Fibroblast of skin of back (primary cell): ENCODE measurements at regions not wholly inside any gene's neighbourhood (a gene's known extent, or its start where the extent isn't known, plus 50 kb on each side); places are given as distances from the start of the nearest gene placed in this dataset.
"Not testable (repeated sequence)": the region's sequence is repeated elsewhere in the genome, so short reads cannot be mapped to it uniquely, and the experiment has no call there.

ENCODE experiments used
- DNase-seq: peaks from one replicate; pipeline ENCODE4 v3.0.0-alpha.2; 2013

DNA sequence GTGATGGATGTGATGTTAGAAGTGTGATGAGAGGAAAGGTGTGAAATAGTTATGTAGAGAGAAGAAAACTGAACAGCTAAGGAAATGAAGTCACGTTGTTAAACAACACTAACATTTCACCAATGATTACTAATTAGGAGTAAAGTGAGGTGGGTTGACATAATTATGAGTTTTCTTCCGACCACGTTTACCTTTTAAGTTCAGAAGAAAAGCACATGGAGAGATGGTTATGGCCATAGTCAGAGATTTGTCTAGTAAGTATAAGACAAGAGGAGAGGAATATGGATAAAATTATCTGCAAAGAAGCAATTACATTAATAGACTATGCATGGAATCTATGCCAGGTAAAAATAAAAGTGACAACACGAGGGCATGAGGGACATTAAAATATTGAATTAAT is 551.3 kb upstream of the TECRL start:
- DNase-seq: no peak

DNA sequence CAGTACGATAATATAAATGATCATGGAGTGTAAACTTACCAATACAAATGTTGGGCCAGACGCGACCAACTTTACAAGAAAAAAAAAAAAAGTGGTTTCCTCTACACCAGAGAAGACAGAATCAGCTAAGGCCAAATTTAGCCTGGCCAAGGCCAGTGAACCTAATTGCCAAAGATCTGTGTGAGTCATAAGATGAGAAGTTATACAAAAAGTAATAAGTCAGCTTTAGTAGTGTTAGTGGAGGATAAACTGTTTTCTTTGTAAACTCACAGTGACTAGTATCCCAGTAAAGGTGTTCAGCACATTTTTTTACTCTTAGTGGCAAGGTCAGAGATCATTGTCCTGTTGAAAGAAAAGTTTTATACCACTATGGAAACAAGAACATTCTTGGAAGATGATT is 531.4 kb upstream of the TECRL start:
- DNase-seq: peak; percentile 39

DNA sequence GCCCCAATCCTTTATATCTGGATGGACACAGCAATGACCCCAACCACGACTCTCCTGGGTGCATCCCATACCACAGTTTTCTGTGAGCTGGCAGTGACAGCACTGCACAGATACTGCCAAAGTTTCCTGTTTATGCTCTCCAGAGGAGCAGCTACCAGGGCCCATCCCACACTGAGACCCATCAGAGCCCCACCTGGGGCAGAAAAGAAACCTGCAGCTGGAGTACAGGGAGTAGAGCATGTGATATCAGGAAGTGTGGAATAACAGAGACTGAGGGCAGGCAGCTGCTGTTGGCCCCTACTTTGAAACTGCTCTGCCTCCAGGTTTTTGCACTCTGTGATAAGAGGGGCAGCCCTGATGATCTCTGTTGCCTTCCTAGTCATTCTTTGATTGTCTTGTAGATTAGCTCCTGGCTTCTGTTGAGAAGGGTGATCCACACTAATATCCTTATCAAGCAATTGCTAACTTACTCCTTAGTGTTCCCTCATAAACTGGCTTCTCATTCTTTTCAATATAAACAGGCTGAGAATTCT is 526.3 kb upstream of the TECRL start:
- no peak for DNase-seq

DNA sequence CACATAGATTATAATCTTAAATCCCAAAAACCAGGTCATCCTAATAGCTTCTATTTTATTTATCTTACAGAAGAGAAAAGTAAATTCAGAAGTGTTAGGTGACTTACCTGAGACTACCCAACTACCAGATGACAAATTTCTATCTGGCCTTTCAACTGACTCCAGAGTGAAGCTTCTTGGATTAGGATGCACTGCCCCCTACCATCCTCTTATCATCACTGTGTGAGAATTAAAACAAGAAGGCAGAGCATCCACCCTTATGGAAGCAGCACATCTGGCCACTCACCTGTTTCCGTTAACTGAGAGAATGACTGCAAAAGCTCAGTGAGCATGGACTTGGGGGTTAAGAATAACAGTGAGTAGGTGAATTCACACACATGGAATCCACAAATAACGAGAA is 502.6 kb upstream of the TECRL start:
- DNase-seq: no peak

DNA sequence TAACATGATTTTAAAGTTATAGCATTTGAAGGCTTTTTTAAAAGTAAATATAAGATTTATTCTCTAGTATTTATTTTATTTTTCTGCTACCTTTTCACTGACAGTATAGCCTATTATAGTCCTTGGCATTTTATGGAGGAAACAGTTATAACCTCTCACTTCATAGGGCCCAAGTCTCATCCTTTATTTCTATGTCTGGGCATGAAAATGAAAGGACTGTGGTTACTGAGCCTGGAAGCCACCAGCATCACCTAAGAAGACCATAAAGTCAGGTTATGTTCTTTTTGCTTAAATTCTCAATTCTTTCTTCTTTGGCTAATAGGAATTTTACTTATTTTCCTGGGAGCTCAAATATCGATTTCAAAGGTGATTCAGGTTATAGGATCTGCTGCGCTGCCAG is 494.7 kb upstream of the TECRL start:
- DNase-seq: no peak

DNA sequence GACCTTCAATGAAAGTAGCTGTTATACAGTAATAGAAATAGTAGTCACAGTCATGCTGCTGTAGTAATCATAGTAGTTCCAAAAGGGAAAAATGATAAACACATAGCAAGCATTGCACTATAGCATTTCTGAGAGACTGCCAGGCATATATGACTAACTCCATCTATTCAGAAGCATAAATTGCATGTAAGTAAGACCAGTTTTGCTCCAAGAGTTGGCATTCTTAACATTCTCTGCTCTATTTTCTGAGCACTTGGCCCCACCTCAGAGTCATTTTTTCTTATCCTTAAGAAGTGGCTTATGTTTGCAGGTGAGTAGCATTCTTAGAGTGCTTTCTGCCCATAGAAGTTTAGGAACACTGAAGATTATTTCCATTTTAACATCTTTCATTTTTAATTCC is 490.3 kb upstream of the TECRL start:
- DNase-seq: peak; percentile 22

DNA sequence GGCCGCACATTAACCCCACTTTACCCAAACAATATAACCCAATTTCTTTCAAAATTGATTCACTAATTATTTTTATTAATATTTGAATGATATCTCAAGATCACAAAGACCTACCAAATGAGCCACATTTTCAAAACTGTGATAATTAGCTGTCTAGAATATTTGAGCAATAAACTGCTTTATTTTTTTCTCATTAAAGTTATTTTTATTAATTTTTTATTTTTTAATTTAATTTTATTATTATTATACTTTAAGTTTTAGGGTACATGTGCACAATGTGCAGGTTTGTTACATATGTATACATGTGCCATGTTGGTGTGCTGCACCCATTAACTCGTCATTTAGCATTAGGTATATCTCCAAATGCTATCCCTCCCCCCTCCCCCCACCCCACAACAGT is 489.8 kb upstream of the TECRL start:
- not testable (repeated sequence) for DNase-seq

DNA sequence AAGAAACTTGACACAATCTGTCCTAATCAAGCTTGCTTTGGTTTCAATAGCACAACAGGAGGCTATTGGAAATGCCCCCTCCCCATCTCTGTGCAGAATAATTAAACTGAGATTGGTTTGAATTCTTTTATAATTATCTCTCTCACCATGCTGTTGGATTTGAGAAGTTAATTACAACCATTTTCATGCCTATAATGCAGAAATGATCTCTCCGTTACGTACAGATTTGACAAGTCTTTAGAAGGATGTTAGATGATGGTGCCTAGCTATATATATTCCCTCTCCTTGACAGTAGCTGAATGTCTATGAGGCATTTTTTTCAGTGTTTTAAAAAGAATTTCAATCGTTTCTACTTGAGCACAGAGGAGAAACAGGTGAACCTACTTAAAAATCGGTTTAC is 488.4 kb upstream of the TECRL start:
- no peak for DNase-seq

DNA sequence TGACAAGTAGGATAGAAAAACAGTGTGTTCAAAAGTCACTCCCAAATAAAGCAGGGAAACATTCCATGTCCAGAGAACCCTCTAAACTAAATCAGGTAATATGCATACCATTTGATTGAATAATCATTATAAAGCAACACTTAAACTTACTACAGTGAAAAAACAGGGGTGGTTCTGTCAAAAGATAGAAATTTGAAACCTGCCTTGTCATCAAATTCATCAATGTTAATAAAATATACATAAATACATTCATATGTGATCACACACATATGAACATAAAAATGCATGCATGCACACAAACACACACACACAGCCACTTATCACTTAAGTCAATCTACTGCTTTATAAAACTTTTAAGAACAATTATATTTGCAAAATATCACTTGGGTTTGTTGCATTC is 485.8 kb upstream of the TECRL start:
- DNase-seq: no peak

DNA sequence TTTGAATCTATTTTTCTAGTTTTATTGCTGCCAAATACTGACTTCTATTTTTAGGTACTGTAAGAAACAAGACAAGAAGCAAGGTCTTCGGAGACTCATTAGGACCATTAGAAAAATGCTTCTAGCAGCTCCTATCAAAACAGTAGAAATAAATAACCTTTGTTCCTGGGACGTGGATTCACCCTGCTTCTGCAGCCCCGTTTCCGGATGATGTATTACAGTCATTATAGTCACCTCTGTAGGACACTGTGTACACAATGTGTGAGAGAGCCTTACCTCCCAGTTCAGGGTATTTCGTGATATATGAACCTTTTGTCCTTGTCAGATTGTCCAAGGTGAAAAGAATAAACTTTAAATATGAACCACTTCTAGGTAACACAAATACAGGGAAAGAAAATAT is 484.0 kb upstream of the TECRL start:
- DNase-seq: no peak

DNA sequence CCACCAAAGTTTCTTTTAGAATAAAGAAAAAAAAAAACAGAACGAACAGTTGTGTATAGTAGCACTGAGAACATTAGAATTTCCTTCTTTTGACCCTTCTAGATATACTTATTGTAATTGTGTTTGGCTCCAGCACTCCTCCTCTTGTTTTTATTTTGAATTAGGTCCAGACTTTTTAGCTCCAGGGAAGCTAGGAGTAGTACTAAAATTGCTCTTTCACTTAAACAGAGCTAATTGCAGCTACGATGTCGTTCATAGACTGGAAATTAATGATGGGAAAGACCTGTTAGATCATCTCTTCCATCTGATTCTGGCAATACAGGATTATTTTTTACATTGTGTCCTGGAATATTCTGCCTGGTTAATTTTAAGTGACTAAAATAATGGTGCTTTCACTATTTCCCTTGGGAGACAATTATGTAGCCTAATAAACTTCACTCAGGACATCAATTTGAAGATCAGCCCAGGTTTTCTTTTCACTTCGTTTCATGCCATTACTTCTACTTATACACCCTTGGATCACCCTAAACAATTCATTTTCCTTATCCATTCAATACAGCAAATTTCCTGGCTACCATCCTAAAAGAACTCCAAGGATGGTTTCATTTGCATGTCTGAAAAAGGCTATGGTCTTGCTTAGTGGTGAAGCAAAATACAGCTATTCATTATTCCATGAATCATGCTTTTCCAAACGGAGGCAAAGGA is 480.8 kb upstream of the TECRL start:
- no peak for DNase-seq

DNA sequence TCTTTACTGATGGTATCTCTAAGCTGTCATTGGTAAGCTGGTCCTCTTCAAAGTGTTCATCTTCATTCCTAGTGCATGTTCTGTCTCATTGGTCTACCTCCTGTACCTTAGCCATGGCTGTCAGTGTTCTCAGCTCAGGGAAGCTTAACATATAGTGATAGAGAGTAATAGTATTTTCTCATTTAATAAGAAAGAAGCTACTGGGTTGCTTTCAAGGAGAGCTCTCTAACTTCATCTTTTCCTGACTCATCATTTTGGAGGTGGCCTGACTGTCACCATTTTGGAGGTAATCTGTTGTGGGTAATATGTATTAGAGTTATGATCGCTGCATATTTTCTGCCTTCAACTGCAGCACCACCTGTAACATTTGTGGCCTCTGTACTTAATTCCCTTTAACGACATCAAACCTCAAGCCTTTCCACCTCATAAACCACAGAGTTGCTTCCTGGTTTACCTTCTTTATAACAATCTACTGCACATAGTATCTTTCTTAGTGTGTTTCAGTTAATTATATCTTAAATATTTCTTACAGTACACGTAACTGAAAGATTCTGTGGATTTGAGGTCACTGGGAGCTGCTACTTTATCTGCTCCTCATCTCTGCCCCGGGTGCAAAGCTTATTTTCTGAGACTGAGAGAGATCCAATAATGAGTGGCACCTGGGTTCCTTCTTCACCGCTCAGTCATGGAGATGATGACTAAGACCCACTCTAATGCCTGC is 474.0 kb upstream of the TECRL start:
- DNase-seq: no peak

DNA sequence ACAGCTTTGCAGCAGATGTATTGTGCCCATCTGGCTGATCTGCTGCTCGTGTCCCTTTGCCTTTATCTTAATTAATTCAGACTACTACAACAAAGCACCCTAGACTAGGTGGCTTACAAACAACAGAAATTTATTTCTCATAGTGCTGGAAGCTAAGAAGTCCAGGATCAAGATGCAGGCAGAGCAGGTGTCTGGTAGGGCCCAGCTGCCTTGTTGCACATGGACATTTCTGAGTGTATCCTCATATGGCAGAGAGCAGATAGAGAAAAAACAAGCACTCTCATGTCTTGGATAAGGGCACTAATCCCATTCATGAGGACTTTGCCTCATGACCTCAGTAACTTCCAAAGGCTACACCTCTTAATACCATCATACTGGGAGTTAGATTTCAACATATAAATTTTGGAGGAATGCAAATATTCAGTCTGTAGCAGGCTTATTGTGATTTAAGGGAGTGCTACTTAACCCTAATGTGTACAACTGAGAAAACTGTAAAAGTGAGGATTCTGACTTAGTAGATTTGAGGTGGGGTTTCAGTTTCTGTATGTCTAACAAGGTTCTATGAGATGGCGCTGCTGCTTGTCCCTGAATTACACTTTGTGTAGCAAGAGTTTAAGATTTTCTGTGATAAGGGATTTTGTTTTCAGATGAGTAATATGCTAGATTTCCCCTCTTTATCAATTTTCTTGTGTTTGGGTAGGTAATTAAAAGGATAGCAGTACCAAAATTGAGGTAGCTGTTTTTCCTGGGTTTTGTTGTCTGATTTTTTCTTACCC is 473.2 kb upstream of the TECRL start:
- DNase-seq: no peak

DNA sequence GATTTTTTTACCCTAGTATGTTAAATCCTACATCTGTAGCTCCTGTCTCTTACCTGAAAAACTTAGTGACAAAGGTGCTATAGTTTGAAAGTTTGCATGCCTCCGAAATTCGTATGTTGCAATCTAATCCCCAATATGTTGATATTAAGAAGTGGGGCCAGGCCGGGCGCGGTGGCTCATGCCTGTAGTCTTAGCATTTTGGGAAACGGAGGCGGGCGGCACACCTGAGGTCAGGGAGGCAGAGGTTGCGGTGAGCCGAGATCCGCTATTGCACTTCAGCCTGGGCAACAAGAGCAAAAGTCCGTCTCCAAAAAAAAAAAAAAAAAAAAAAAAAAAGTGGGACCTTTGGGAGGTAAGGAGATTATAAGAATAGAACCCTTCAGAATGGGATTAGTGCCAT is 471.3 kb upstream of the TECRL start:
- DNase-seq: no peak

DNA sequence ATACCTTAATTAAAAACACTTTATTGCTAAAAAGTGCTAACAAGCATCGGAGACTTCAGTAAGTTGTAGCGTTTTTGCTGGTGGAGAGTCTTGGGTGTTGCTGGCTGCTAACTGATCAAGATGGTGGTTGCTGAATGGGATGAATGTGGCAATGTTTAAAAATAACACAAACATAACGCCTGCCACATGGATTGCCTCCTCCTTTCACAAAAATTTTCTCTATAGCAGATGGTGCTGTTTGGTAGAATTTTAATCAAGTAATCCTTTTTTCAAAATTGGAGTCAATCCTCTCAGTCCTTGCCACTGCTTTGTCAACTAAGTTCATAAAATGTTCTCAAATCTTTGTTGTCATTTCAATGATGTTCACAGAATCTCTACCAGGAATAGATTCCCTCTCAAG is 466.8 kb upstream of the TECRL start:
- DNase-seq: no peak

DNA sequence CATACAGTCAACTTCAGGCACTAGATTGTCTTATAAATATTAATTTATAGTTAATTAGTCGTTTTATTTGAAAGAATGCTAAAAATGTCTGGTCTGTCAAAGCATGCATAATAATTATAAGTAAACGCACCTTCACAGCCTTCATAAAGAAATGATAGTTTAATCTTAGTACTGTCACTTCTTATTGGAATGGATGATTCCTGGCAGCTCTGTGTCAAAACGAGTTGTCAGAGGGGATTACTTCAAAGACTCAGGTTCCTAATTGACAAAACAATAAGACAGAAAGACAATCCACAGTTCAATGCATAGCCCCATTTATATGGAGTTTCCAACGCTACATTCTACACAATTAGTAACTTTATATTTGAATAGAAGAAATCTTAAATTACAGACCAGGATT is 461.3 kb upstream of the TECRL start:
- no peak for DNase-seq

DNA sequence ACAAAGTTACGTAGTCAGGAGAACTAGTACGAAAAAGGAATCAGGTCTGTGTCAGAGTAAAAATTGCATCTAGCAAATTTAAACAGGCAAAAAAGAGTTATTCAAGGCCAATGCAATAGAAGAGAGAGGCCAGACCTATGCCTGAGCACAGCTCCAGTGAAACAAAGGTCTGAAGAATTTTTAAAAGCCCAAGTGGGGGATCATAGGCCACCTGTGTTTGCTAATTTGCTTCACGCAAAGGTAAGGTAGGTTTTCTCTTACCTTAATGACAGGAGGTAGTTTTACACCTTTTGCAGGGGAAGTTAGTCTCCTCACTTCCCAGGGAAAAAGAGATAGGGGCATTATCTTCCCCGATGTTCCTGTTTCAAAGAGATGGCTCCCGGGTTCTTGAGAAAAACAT is 448.6 kb upstream of the TECRL start:
- no peak for DNase-seq

DNA sequence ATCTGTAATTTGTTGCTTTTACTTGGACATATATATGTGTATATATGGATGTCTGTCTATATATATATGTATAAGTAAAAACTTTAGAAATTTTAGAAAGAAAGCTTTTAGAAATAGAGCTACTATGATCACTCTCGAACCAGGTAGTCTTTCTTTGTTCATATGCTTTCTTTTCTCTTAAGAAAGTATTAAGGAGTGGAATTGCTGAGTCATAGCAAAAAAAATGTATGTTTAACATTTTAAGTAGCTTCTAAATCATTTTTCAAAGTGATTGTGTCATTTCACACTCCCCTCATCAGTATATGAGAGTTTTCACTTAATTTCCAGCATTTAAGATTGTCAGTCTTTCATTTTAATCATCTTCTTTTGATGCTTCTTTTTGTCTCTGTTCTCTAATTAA is 447.9 kb upstream of the TECRL start:
- no peak for DNase-seq

DNA sequence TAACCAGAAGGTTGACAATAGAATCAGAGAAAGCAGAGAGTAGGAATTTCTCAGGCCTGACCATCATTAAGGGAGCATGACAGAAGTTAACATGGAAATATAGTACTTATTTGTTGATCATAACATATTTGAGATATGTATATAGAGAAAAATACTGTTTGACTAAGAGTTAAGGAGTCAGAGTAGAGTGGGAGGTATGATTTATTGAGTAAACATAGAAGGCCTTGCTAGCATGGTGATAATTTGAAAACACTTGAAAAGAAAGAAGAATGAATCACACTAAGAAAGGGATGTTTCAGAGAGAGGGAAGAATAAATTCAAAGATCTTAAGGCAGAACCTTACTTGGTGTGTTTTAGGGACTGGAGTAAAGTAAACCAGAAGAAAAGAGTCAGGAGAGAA is 437.2 kb upstream of the TECRL start:
- no peak for DNase-seq

DNA sequence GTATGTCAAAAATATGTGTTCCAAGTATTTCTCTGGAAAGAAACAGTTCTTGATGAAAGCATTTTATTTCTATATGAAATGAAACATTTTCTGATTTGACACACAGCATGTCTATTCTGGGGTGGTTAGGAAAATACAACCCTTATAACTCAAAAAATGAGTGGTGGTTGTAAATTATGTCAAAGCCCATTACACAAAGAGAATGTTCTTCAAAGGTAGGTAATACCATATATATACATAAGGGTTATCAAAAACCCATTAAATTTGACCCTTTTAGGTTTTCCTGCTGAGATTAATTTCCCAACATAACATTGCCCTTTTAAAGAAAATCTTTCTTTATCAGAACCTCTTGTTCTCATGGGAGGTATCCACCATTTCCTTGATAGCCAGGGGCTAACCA is 420.5 kb upstream of the TECRL start:
- DNase-seq: no peak

DNA sequence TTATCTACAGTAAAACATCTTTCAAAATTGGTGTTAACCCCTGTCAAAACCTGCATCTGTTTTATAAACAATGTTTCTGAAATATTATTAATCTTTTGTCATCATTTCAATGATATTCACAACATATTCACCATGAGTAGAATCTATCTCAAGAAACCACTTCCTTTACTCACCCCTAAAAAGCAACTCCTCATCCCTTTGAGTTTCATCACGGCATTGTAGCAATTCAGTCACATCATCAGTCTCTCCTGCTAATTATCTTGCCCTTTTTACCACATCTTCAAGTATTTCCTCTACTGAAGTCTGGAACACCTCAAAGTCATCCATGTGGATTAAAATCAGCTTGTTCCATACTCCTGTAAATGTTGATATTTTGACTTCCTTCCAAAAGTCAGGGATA is 415.3 kb upstream of the TECRL start:
- no peak for DNase-seq

DNA sequence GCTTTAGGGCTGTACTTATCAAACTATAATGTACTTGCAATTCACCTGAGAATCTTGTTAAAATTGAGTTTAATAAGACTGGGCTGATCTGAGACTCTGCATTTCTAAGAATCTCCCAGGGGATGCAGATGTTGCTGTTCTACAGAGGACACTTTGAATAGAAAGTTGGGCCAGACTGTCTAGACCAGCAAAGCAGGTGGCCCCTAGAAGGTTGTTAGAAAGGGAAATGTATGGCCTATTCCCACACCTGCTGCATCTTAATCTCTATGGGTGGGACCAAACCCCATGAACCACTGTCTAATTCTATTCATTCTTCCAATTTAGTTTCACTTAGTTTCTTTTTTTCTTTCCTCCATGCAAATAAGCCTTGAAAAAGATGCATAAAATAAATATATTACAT is 413.2 kb upstream of the TECRL start:
- no peak for DNase-seq

DNA sequence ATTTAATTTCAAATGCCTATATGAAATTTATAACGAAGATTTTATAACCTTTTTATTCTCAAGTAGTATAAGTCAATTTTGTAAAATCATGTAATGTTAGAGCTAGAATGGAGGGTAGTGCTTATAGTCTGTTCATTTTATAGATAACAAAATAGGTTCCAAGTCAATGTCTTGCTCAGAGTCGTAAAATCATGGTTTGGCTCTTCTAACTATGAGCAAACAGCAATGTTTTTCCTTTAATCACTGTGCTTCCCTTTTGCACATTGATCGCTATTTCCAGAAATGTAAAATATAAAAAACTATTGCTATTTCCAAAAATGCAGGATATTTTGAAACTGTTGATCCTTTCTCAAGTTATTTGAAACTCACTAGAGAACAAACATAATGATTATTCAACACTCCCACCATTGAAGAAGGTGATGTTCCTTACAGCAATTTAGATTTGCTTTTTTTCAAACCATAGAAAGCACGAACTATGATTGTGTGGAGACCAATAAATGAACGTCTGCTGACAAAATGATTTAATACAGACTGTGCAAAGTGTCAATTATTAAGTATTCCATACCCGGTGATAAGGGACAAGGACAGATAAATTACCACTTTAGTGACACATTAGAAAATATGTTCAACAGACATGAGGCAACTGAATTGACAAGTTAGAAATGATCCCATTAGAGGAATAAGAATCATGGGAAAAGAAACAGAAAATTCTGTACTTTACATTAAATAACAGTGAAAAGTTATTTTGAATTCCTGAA is 412.1 kb upstream of the TECRL start:
- DNase-seq: no peak
